ENCODE measurements at regions not wholly inside any gene's neighbourhood (a gene's known extent, or its start where the extent isn't known, plus 50 kb on each side); places are given as distances from the start of the nearest gene placed in this dataset.

DNA sequence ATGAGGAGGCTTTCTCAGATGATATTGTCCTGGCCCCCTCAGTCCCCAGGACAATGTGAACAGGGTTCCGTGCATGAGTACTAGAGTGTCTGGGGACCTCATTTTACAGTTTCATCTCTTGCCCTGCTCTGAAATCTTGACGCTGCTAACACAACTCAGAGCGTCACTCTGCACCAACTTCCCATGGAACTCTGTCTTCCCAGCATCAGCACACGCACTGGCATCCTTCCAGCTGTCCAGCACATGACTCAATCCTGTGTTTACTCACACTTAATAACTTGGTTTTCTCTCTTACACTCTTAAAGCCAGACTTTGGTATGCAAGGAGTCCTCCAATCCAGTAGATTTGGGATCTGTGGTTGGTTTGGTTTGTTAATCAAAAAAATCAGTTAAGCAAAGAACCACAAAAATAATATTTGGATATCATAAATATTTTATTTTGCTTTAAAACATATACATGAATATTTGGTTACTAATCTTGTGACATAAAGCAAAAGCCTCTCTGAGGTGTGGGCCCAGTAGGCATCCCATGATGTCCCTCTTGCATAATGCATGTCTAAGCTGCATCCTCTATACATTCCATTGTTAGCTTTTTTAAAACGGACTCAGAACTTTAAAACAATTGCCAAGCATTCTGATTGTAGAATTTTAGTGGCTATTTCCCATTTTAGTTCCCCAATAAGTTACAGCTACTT, 131.0 kb downstream of the CXCL12 start:
- TF ChIP-seq, protein P1, sequence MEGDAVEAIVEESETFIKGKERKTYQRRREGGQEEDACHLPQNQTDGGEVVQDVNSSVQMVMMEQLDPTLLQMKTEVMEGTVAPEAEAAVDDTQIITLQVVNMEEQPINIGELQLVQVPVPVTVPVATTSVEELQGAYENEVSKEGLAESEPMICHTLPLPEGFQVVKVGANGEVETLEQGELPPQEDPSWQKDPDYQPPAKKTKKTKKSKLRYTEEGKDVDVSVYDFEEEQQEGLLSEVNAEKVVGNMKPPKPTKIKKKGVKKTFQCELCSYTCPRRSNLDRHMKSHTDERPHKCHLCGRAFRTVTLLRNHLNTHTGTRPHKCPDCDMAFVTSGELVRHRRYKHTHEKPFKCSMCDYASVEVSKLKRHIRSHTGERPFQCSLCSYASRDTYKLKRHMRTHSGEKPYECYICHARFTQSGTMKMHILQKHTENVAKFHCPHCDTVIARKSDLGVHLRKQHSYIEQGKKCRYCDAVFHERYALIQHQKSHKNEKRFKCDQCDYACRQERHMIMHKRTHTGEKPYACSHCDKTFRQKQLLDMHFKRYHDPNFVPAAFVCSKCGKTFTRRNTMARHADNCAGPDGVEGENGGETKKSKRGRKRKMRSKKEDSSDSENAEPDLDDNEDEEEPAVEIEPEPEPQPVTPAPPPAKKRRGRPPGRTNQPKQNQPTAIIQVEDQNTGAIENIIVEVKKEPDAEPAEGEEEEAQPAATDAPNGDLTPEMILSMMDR (conservative IDR thresholded peaks at IDR 0.05; ENCODE audit: low read length): no peak
- TF ChIP-seq EZH2phosphoT487 (IDR thresholded peaks at IDR 0.05; ENCODE audit: borderline replicate concordance): no peak
